Activated naive CD8-positive, alpha-beta T cell treated with anti-CD3 and anti-CD28 coated beads, Interleukin-2, amount 50 U/mL, for 16 hours (primary cell): ENCODE measurements at regions not wholly inside any gene's neighbourhood (a gene's known extent, or its start where the extent isn't known, plus 50 kb on each side); places are given as distances from the start of the nearest gene placed in this dataset.

Experiments used
- DNase-seq: peaks from one replicate; pipeline ENCODE4 v3.0.0-alpha.2; 2020; ENCODE audit warnings: low read depth, low spot score

- DNase-seq, result no peak
Observed at GRCh38 chr10:88127269-88127668, 263.8 kb downstream of the PTEN start.

- DNase-seq, result no peak
Observed at GRCh38 chr10:88127766-88128165, 264.3 kb downstream of the PTEN start.

DNA sequence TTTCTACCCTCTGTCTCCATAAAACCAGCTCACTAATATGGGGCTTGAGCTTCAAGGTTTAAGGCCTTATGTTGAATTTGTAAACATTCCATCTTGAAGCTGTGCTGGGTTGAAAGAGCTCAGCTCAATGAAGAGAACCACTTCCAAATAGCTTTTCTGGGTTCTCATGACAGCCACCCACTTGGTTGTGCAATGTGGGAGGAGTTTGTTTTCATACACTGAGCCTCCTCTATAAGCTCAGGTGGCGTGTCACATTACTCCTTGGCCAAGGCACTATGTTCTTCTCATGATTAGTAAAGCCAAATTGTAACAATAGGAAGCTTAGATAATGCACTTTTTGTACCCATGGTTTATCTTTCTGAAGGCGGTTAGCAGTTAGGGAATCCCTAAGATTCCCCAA, 265.6 kb downstream of the PTEN start:
- no peak for DNase-seq

- no peak for DNase-seq
Observed at GRCh38 chr10:88130912-88131311, 267.5 kb downstream of the PTEN start.

GRCh38 chr10:88131511-88132139, 268.2 kb downstream of the PTEN start:
- DNase-seq, result no peak

GRCh38 chr10:88136712-88137111, 273.3 kb downstream of the PTEN start:
- DNase-seq, result no peak

GRCh38 chr10:88138319-88138848, 275.0 kb downstream of the PTEN start:
- DNase-seq, result no peak

DNA sequence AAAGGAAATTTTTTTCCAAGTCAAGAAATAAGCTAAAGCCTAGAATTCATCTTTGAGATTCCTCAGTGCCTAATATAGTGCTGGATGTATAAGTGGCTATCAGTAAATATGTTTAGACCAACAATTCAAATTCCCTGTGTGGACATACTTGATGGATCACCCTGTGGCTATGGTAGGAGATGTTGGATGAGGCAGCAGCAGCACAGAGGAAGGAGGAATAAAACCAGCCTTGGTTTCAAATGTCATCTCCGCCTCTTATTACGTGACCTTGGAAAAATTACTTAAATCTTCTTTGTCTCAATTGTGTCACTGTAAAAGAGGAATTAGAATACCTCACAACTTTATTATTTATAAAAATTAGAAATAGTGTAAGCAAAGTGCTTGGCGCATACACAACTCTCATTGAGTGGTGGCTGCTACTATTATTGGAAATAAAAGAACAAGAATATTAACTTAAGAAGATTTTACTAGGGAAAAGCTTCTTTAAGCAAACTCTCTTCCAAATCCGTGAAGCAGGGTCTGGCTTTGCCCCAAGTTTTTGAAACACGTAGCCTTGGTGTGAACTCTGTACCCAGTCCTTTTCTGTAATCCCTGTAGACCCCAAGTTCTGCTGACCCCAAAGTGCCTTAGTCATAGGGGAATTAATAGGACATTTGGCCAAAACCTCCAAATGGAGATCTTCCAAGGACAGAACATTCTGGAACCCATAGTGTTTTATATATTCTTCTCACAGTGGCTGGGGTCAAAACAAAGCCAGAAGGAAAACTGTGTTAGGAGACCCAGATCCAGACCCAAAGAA, 283.8 kb downstream of the PTEN start:
- no peak for DNase-seq

- DNase-seq, result no peak
Observed at GRCh38 chr10:88149906-88150305, 286.5 kb downstream of the PTEN start.

DNA sequence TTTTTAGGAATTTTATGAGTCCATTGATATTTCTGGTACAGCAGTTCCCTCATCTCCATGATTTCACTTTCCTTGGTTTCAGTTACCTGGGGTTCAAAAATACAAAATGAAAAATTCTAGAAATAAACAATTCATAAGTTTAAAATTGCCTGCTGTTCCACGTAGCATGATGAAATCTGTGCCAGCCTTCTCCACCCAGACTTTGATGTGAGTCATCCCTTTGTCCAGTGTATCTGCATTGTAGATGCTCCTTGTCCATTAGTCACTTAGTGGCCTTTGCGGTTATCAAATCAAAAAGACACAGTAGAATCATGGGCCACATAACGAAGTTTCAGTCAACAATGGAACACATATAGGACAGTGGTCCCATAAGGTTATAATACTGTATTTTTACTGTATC, 286.9 kb downstream of the PTEN start:
- no peak for DNase-seq

GRCh38 chr10:88152728-88153133, 289.3 kb downstream of the PTEN start:
- peak; percentile 0 for DNase-seq

DNA sequence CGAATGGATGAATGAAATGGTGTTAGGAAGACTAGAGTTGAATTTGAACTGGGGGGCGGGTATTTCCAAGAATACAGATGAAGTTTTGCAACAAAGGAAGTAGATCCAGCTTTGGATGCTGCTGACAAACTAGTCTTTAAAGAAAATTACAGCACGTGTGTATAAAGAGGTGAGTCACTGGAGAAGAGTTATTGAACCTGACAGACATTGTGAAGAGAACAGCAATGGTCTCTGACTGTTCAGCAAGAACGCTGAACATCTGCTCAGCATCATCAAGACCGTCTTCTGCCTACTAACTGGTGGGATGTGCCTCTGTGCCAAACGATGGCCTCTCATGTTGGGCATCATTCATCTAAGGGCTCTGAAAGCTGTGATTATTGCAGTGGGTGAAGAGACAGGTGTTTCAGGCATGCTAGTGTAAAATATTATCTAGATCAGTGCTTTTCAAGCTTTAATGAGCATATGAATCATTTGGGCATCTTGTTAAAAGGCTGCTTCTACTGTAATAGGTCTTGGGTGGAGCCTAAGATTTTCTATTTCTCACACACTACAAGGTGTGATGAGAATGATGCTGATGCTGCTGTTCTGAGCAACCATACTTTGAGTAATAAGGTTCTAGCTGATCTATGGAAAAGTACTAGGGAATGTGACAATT, 291.3 kb downstream of the PTEN start:
- DNase-seq, result no peak

DNA sequence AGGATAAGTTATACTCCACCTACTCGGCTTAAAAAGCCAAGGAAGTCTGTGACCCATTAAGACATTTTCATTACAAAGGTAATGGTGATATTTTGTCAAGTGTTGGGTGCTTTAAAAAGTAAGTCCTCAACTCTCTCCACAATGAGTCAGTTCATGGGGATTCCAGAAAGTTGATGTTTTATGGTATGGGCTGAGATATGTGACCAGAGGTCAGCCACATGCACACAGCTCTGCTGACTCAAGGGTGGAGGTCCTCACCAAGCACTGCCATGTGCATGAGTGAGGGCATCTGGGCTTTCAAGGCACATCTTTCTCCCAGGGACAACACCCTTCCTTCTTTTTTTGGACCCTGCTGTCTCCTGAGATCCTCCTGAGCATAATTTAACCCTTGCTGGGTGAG, 292.9 kb downstream of the PTEN start:
- DNase-seq, result no peak

DNA sequence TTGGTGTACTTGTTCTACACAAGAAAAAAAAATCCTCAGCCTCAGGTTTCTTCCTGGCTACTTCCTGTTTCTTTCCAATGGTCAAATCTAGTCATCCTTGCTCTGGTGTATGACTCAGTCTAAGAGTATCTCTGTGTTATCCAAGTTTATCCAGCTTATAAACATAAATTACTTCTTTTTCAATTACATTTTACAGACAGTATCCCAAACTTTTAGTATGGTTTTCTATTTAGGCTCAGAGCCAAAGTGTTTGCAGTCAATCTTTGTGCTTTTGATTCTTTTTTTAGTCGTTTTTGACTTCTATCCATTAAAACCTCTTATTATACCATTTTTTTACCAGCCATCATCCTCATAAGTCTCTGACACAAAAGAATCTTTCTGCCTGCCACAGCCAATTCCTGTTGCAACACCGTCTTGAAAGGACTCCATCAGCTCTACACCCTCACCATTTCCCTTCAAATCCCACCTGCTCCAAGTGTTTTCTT, 294.6 kb downstream of the PTEN start:
- no peak for DNase-seq

DNA sequence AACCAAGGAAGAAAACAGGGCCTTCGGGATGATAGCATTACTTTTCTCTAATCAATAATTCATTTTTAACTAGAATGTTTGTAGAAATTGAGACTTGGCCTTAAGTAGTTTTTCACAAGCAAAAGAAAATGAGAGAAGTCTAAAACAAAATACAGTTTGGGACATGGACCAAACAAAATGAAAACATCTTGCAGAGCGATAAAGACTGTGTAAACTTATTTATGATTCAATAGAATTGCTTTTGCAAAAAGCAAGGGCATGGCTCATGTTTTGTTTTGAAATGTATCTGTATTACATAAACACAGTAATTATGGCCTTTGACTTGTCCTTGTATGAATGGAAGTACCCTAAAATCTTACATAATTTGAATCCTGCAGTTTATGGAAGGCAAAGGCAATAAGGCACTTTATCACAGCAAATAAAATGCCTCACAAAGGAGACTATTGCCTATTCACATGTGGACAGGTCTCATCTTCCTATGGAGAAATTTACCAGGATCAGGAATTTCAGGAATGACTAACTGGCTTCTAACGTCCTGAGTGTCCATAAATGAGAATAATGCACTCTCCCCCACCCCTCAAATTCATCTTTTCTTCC, 295.2 kb downstream of the PTEN start:
- no peak for DNase-seq

- no peak for DNase-seq
Observed at GRCh38 chr10:88159127-88159829, 295.9 kb downstream of the PTEN start.

DNA sequence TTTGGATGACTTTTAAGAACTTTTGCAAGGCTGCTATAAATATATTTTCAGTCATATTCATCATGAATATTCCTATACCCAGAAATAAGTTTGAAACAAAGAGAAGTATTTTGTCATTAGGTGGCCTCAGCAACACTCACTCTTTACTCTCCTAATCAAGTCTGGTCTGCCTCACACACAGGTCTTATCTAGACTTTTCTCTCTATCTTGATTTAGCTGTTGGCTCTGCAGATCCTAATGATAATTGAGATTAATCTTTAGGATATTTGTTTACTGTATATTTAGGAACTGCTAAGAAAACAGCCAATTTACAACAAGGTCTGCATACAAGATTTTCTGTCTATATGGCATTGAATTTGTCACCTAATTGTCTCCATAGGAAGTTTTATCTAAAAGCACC, 297.6 kb downstream of the PTEN start:
- DNase-seq, result no peak

DNA sequence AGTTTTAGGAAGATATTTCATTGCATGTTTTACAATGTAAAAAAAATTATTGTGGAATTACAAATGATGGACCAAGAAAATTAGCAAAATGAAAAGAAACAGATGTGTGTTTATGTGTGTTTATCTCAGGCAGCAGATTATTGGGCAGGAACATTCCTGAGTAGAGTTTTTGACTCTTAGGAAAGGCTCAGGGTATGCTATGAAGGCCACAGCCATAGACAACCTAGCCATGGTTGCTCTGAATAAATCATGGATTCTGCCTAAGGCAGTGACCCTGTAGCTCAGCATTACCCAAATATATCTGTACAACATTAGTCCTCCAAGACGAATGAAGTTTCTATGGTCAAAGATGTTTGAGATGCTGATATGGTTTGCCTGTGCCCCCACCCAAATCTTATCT, 298.3 kb downstream of the PTEN start:
- DNase-seq, result no peak

GRCh38 chr10:88162852-88163251, 299.4 kb downstream of the PTEN start:
- DNase-seq, result no peak

DNA sequence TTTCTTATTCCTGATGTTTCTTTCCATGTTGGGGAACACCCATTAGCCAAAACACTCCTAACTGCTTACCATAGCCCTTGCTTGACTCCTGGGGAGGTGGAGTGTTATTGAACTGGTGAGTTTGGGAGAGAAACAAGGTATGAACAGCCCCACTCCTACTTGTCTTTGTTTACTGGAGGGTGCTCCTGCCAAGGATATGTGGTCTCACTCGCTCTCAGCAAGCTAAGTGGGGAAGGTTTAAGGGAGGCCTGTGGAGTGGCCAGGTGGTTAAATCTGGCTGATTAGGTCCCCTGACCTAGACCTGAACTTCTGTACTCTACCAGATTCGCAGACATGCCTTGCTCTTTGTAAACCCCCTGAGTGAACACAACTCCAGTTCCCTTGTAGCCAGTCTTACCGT, 300.1 kb downstream of the PTEN start:
- DNase-seq, result no peak

GRCh38 chr10:88164471-88164870, 301.0 kb downstream of the PTEN start:
- no peak for DNase-seq
